GM12878 (cell line): ENCODE measurements at regions not wholly inside any gene's neighbourhood (a gene's known extent, or its start where the extent isn't known, plus 50 kb on each side); places are given as distances from the start of the nearest gene placed in this dataset.
A peak's percentile ranks its signal among the peaks of the same experiment; 100 is the strongest.

Experiments
- ATAC-seq: fragments of 200-7000 bp; cut with Tn5 transposase; 3 replicates; pipeline ENCODE4 v1.9.1; 2020; ENCODE audit warnings: mild to moderate bottlenecking, moderate library complexity
- BruUV-seq: library from RNA; stranded (reverse); fragments of 400-500 nt; replicated peaks from 2 replicates; lab custom pipeline; 2021; lab: Mats Ljungman, UMichigan
- CTCF ChIA-PET: fragments of 300-600 bp; sonication (Branson Sonifier 250); formaldehyde crosslinking; extraction: SDS; loops from one replicate; lab custom pipeline; 2021; ENCODE audit warnings: inconsistent platforms; lab: Yijun Ruan, JAX
- POLR2A ChIA-PET: fragments of 350-600 bp; formaldehyde crosslinking; extraction: SDS; loops from one replicate; lab custom pipeline; 2021; ENCODE audit warnings: inconsistent platforms; lab: Charles Lee
- RAD21 ChIA-PET: fragments of 300-600 bp; sonication (Branson Sonifier 250); formaldehyde crosslinking; loops from one replicate; lab custom pipeline; 2023; ENCODE audit warnings: antibody characterized with exemption; ENCODE audit not compliant: unreplicated experiment; lab: Charles Lee
- SMC1A ChIA-PET: fragments of 300-600 bp; sonication (Branson Sonifier 250); formaldehyde crosslinking; loops from one replicate; lab custom pipeline; 2023; ENCODE audit not compliant: unreplicated experiment, uncharacterized antibody; lab: Charles Lee
- DNase-seq: peaks from one replicate; pipeline ENCODE4 v3.0.0-alpha.2; 2011; ENCODE audit warnings: low read depth, low spot score
- FAIRE-seq: peaks from 3 replicates; lab custom pipeline; 2011; peaks lifted over from hg19 to GRCh38; lab: Jason Lieb, UNC
- H2AFZ ChIP-seq: 2 replicates; pipeline ENCODE4 v1.6.0; 2011; ENCODE audit warnings: low read depth, low read length, control low read depth; ENCODE audit not compliant: control insufficient read depth
- H3K27ac ChIP-seq: 2 replicates; pipeline ENCODE4 v1.5.1; 2011; ENCODE audit warnings: control low read depth; ENCODE audit not compliant: control insufficient read depth, insufficient read depth
- H3K27me3 ChIP-seq, 2 experiments: replicated peaks in 1 of 2; 2 replicates each; pipeline versions ENCODE4 v1.6.0 to v1.6.1; 2011; ENCODE audit warnings: low read length in 1 of 2; ENCODE audit not compliant: control insufficient read depth in 2 of 2, insufficient read depth in 2 of 2
- H3K36me3 ChIP-seq, 2 experiments: 2 replicates each; pipeline ENCODE4 v1.5.1; 2011; ENCODE audit warnings: low read length in 1 of 2; ENCODE audit not compliant: control insufficient read depth in 2 of 2, insufficient read depth in 2 of 2
- H3K4me1 ChIP-seq: 2 replicates; pipeline ENCODE4 v1.6.1; 2011; ENCODE audit warnings: mild to moderate bottlenecking, low read length, moderate library complexity, mixed read lengths; ENCODE audit not compliant: control insufficient read depth, insufficient read depth
- H3K4me2 ChIP-seq: 2 replicates; pipeline ENCODE4 v1.6.0; 2011; ENCODE audit warnings: control low read depth; ENCODE audit not compliant: control insufficient read depth, insufficient read depth
- H3K4me3 ChIP-seq: fragments of 200-600 bp; sonication (generic); 2 replicates; pipeline ENCODE4 v1.5.1; 2016
- H3K79me2 ChIP-seq: 2 replicates; pipeline ENCODE4 v1.6.0; 2011; ENCODE audit warnings: low read length; ENCODE audit not compliant: control insufficient read depth, insufficient read depth
- H3K9ac ChIP-seq: 2 replicates; pipeline ENCODE4 v1.8.0; 2011; ENCODE audit warnings: low read length, control low read depth, mixed read lengths; ENCODE audit not compliant: control insufficient read depth, insufficient read depth
- H3K9me3 ChIP-seq: replicated peaks from 3 replicates; pipeline ENCODE4 v1.5.1; 2011; ENCODE audit warnings: mild to moderate bottlenecking, low read length; ENCODE audit not compliant: control insufficient read depth, insufficient read depth
- H4K20me1 ChIP-seq: 2 replicates; pipeline ENCODE4 v1.6.0; 2011; ENCODE audit not compliant: control insufficient read depth, insufficient read depth
- RAD51 ChIP-seq: fragments of 450-650 bp; IDR thresholded peaks from 2 replicates; pipeline ENCODE4 v1.6.1; 2016; ENCODE audit warnings: moderate library complexity, mild to moderate bottlenecking, inconsistent platforms
- SPI1 ChIP-seq: IDR thresholded peaks from 2 replicates; pipeline ENCODE4 v1.6.1; 2011; ENCODE audit warnings: low read depth, mild to moderate bottlenecking, low read length, moderate library complexity, borderline replicate concordance; ENCODE audit not compliant: insufficient read depth
- STAT1 ChIP-seq: fragments of 450-650 bp; conservative IDR thresholded peaks from 2 replicates; pipeline ENCODE4 v1.6.1; 2014; ENCODE audit warnings: antibody characterized with exemption, mild to moderate bottlenecking
- TCF7 ChIP-seq: IDR thresholded peaks from 2 replicates; pipeline ENCODE4 v1.6.1; 2014; ENCODE audit warnings: antibody characterized with exemption, borderline replicate concordance
- ZNF24 ChIP-seq: fragments of 450-650 bp; IDR thresholded peaks from 2 replicates; pipeline ENCODE4 v1.6.1; 2017; ENCODE audit warnings: antibody characterized with exemption, mild to moderate bottlenecking
- WGBS: methylation state at CpG from one replicate; pipeline ENCODE4 v1.1.6; 2016; ENCODE audit warnings: low lambda C conversion rate; ENCODE audit not compliant: insufficient replicate concordance, insufficient coverage; ENCODE audit errors: missing lambda C conversion rate; 5-methylcytosine and 5-hydroxymethylcytosine counted together
- in situ Hi-C: fragments of 300-500 bp; cut with MboI; formaldehyde crosslinking; loops from 9 replicates; pipeline ENCODE4 v1.14.3; 2018; ENCODE audit warnings: mixed read lengths
- intact Hi-C: fragments of 100-400 bp; cut with micrococcal nuclease; formaldehyde crosslinking; loops from one replicate; pipeline ENCODE4 v1.14.2; 2022; ENCODE audit not compliant: unreplicated experiment
- TF ChIP-seq, protein P1 (sequence below): fragments of 450-650 bp; formaldehyde crosslinking; IDR thresholded peaks from 2 replicates; pipeline ENCODE4 v1.5.0; 2022; ENCODE audit warnings: mild to moderate bottlenecking, missing genetic modification characterization

DNA sequence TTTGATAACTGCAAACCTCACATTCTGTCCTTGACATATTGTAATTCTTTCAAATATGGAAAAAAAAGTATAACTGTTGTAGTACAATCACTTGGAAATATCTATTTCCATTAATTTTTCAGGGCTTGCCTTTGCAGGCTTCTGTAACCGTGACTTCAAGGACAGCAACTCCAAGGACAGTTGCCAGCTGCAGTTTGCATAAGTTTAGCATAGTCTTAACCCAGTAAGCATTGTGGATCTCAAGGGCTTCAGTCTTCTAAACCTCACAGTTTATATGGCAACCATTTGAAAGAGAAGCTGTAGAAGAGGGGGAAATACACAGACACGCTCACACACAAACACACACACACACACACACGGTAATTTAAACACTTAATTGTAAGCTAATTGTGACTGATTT is 112.8 kb upstream of the GPR149 start (continued):
- no peak for TF ChIP-seq TCF7
- TF ChIP-seq, all 136 proteins: peak for 0

DNA sequence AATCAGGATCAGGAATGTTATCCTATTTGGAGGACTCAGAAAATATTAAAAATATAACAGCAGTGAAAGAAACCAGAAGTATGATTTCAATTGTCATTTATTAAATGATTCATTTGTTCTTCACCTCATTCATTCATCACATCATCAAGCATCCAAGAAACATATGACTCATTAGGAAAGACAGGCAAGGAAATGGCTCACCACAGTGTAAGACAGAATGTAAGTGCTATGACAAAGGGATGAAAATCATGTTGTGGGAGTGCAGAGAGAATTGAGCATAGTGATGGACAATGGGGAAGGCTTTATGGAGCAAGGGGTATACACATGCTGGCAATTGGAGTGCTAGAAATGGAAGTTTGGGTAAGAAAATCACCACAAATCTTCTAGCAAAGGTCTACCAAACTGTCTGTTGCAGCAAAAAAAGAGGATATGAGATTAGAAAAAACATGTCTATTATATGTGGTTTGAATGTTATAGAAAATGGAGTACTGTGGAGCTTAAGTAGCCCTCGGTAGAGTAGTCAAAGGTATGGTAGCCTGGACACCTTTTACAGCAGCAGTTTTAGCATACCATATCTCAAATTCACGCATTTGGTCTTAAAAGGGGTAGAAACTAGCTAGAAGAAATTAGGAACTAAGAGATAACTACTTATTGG is 111.1 kb upstream of the GPR149 start:
- Histone ChIP-seq H3K4me3 (no peak overlapping the region), H3K27ac (no peak overlapping the region), H3K36me3 (no peaks in the 10 kb centered on the region), H3K4me2 (no peak overlapping the region), H3K9me3 (no peaks in the 10 kb centered on the region), H3K9ac (no peak overlapping the region), H3K79me2 (no peaks in the 10 kb centered on the region), H3K27me3 (no peaks in the 10 kb centered on the region), H2AFZ (no peak overlapping the region), H4K20me1 (no peaks in the 10 kb centered on the region), H3K4me1 (no peaks in the 10 kb centered on the region)
- FAIRE-seq: no peak
- RAD21 ChIA-PET: no interaction called here
- CTCF ChIA-PET: interaction anchor here (1.0 kb wide), 1 partner anchor 9 kb away, joined by 4 read pairs; no protein-coding TSS in a partner anchor
- DNase-seq: no peak
- SMC1A ChIA-PET: no interaction called here
- in situ Hi-C loops (no loop called here), intact Hi-C loops (no loop called here)
- WGBS: 30% methylated on average over 2 of the region's 2 CpGs
- ATAC-seq: no peak
- POLR2A ChIA-PET: no interaction called here
- BruUV-seq: no TSS peak
- no peak for TF ChIP-seq STAT1
- TF ChIP-seq SPI1: peak; percentile 17; the same call in 1 of the 2 replicates
- TF ChIP-seq ZNF24: 0 out of 2 replicates have a peak, but pooled peaks have one; percentile 22
- TF ChIP-seq RAD51: no peak
- TF ChIP-seq, protein P1, sequence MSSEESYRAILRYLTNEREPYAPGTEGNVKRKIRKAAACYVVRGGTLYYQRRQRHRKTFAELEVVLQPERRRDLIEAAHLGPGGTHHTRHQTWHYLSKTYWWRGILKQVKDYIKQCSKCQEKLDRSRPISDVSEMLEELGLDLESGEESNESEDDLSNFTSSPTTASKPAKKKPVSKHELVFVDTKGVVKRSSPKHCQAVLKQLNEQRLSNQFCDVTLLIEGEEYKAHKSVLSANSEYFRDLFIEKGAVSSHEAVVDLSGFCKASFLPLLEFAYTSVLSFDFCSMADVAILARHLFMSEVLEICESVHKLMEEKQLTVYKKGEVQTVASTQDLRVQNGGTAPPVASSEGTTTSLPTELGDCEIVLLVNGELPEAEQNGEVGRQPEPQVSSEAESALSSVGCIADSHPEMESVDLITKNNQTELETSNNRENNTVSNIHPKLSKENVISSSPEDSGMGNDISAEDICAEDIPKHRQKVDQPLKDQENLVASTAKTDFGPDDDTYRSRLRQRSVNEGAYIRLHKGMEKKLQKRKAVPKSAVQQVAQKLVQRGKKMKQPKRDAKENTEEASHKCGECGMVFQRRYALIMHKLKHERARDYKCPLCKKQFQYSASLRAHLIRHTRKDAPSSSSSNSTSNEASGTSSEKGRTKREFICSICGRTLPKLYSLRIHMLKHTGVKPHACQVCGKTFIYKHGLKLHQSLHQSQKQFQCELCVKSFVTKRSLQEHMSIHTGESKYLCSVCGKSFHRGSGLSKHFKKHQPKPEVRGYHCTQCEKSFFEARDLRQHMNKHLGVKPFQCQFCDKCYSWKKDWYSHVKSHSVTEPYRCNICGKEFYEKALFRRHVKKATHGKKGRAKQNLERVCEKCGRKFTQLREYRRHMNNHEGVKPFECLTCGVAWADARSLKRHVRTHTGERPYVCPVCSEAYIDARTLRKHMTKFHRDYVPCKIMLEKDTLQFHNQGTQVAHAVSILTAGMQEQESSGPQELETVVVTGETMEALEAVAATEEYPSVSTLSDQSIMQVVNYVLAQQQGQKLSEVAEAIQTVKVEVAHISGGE (CRISPR knock-in tag): no peak
